ENCODE measurements at regions not wholly inside any gene's neighbourhood (a gene's known extent, or its start where the extent isn't known, plus 50 kb on each side); places are given as distances from the start of the nearest gene placed in this dataset.

- CTCF ChIA-PET = interaction anchor here (0.5 kb wide), 1 partner anchor 46 kb away, joined by 3 read pairs; no protein-coding TSS in a partner anchor
- H3K36me3 ChIP-seq (ENCODE audit: control insufficient read depth in 2 of 2, insufficient read depth in 1 of 2, low read length in 2 of 2) = no peaks in the 10 kb centered on the region
Measured at GRCh38 chr9:113701774-113702755, 174.0 kb upstream of the ZNF618 start.

GRCh38 chr9:113705306-113705927, 170.7 kb upstream of the ZNF618 start:
- CTCF ChIA-PET = interaction anchor here (0.5 to 2.1 kb wide), 8 partner anchors 23 to 586 kb away, joined by 3 to 6 read pairs (median 3); no protein-coding TSS in a partner anchor
- no peak overlapping the region for H3K4me3 ChIP-seq (ENCODE audit: low read depth, low read length)
- no peak for TF ChIP-seq KLF1 (tag by site-specific recombination; IDR thresholded peaks at IDR 0.05)
- no peak overlapping the region for H3K27ac ChIP-seq (ENCODE audit: extremely low read depth, low read depth, low read length)
- POLR2A ChIA-PET = interaction anchor here (0.6 kb wide), 1 partner anchor 99 kb away, joined by 3 read pairs; no protein-coding TSS in a partner anchor
- H3K36me3 ChIP-seq (ENCODE audit: control insufficient read depth in 2 of 2, insufficient read depth in 1 of 2, low read length in 2 of 2) = no peaks in the 10 kb centered on the region
- H3K9me3 ChIP-seq (ENCODE audit: control insufficient read depth, insufficient read depth, low read depth, low read length) = no peaks in the 10 kb centered on the region
- H3K4me1 ChIP-seq (ENCODE audit: control insufficient read depth, insufficient read depth, low read length) = no peaks in the 10 kb centered on the region

More at GRCh38 chr9:113701774-113702755, 174.0 kb upstream of the ZNF618 start:
- no peak overlapping the region for H3K27ac ChIP-seq (ENCODE audit: extremely low read depth, low read depth, low read length)
- POLR2A ChIA-PET = no interaction called here
- H3K4me3 ChIP-seq (ENCODE audit: low read depth, low read length) = no peak overlapping the region
- TF ChIP-seq GLI2 (tag by site-specific recombination; IDR thresholded peaks at IDR 0.05; ENCODE audit: borderline replicate concordance, low read depth) (no peak), ZNF112 (tag by site-specific recombination; IDR thresholded peaks at IDR 0.05) (no peak), ZNF792 (tag by site-specific recombination; IDR thresholded peaks at IDR 0.05) (no peak), ZNF404 (tag by site-specific recombination; IDR thresholded peaks at IDR 0.05) (no peak), ELK4 (IDR thresholded peaks at IDR 0.05; ENCODE audit: borderline replicate concordance, low read depth, low read length) (no peak), ZNF23 (tag by site-specific recombination; IDR thresholded peaks at IDR 0.05; ENCODE audit: borderline replicate concordance) (no peak), ZSCAN5A (tag by site-specific recombination; IDR thresholded peaks at IDR 0.05) (no peak), ZNF394 (tag by site-specific recombination; IDR thresholded peaks at IDR 0.05; ENCODE audit: borderline replicate concordance) (no peak), ZNF544 (tag by site-specific recombination; IDR thresholded peaks at IDR 0.05) (no peak), ZNF514 (tag by site-specific recombination; IDR thresholded peaks at IDR 0.05) (no peak), ZNF837 (tag by site-specific recombination; IDR thresholded peaks at IDR 0.05) (no peak), ZNF324 (tag by site-specific recombination; IDR thresholded peaks at IDR 0.05) (no peak), ZNF658 (tag by site-specific recombination; IDR thresholded peaks at IDR 0.05) (no peak)
- no peaks in the 10 kb centered on the region for H3K9me3 ChIP-seq (ENCODE audit: control insufficient read depth, insufficient read depth, low read depth, low read length)
- H3K4me1 ChIP-seq (ENCODE audit: control insufficient read depth, insufficient read depth, low read length) = no peaks in the 10 kb centered on the region

GRCh38 chr9:113705928-113706519, 170.1 kb upstream of the ZNF618 start:
- ChIA-PET POLR2A (no interaction called here), CTCF (interaction anchor here (1.1 to 1.3 kb wide), 2 partner anchors 31 to 585 kb away, joined by 3 read pairs; no protein-coding TSS in a partner anchor)
- H3K27ac ChIP-seq (ENCODE audit: extremely low read depth, low read depth, low read length) = no peak overlapping the region
- TF ChIP-seq PRDM1 (tag by site-specific recombination; IDR thresholded peaks at IDR 0.05) = no peak
- no peak for TF ChIP-seq HOXD13 (CRISPR knock-in tag; IDR thresholded peaks at IDR 0.05; ENCODE audit: borderline replicate concordance)
- no peak for TF ChIP-seq ZNF843 (tag by site-specific recombination; IDR thresholded peaks at IDR 0.05)
- no peak for TF ChIP-seq CTCF (tag by site-specific recombination; IDR thresholded peaks at IDR 0.05)
- no peak for TF ChIP-seq ZNF677 (tag by site-specific recombination; IDR thresholded peaks at IDR 0.05)
- no peak for TF ChIP-seq ZNF548 (tag by site-specific recombination; IDR thresholded peaks at IDR 0.05)
- TF ChIP-seq ZFP37 (tag by site-specific recombination; IDR thresholded peaks at IDR 0.05) = no peak
- no peak for TF ChIP-seq PATZ1 (tag by site-specific recombination; IDR thresholded peaks at IDR 0.05)
- no peak for TF ChIP-seq ZNF596 (tag by site-specific recombination; IDR thresholded peaks at IDR 0.05)
- no peak for TF ChIP-seq ZNF266 (tag by site-specific recombination; IDR thresholded peaks at IDR 0.05; ENCODE audit: low read depth)

More at GRCh38 chr9:113705928-113706519, 170.1 kb upstream of the ZNF618 start:
- Histone ChIP-seq H3K4me3 (ENCODE audit: low read depth, low read length) (no peak overlapping the region), H3K36me3 (ENCODE audit: control insufficient read depth in 2 of 2, insufficient read depth in 1 of 2, low read length in 2 of 2) (no peaks in the 10 kb centered on the region), H3K9me3 (ENCODE audit: control insufficient read depth, insufficient read depth, low read depth, low read length) (no peaks in the 10 kb centered on the region), H3K4me1 (ENCODE audit: control insufficient read depth, insufficient read depth, low read length) (no peaks in the 10 kb centered on the region)
